Stimulated activated CD8-positive, alpha-beta memory T cell treated with anti-CD3 and anti-CD28 coated beads, Interleukin-7, amount 100 ng/mL, for 1 hour (primary cell): ENCODE measurements at regions not wholly inside any gene's neighbourhood (a gene's known extent, or its start where the extent isn't known, plus 50 kb on each side); places are given as distances from the start of the nearest gene placed in this dataset.

Source experiments
- DNase-seq, 2 donors: peaks; one replicate each; pipeline ENCODE4 v3.0.0-alpha.2; 2020; ENCODE audit warnings: low read depth in 2 of 2

- no peak for DNase-seq
Measured at GRCh38 chr10:25113191-25114035, 61.4 kb upstream of the GPR158 start.

- no peak for DNase-seq
Measured at GRCh38 chr10:25114036-25114411, 60.8 kb upstream of the GPR158 start.

DNA sequence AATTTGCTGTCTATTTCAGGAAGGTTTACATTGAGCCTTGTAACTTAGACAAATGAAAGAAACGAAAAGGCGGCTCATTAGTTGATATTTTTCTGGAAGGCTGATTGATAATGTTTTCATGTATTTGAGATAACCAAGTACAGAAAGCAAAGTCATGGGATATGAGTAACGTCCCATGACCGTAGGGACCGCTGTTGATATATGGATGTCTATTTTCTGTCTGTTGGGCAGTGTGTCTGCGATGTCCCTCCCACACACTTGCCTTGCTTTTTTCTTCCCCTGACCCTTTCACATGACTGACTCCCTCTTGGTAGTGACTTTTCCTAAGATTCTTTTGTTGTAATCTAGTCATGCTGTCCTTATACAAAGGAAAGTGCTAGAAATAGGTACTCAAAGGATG lies 57.0 kb upstream of the GPR158 start:
- DNase-seq, result no peak

- no peak for DNase-seq
Measured at GRCh38 chr10:25120188-25120587, 54.6 kb upstream of the GPR158 start.
